ENCODE measurements at regions not wholly inside any gene's neighbourhood (a gene's known extent, or its start where the extent isn't known, plus 50 kb on each side); places are given as distances from the start of the nearest gene placed in this dataset.

- no peaks in the 10 kb centered on the region for H3K4me1 ChIP-seq (ENCODE audit: control insufficient read depth, low read length)
- no peaks in the 10 kb centered on the region for H3F3A ChIP-seq (ENCODE audit: control insufficient read depth, insufficient read depth)
- no peaks in the 10 kb centered on the region for H3K36me3 ChIP-seq (ENCODE audit: control insufficient read depth, low read length)
- no peaks in the 10 kb centered on the region for H3K9me3 ChIP-seq (ENCODE audit: control insufficient read depth, insufficient read depth, low read length)
- H3K4me3 ChIP-seq (ENCODE audit: low read length) = no peak overlapping the region
- H3K27ac ChIP-seq (ENCODE audit: low read depth, low read length) = no peak overlapping the region
- no peak overlapping the region for H3K4me2 ChIP-seq (ENCODE audit: low read length)
- no peaks in the 10 kb centered on the region for H3K9me2 ChIP-seq (replicated peaks; ENCODE audit: control insufficient read depth, low read length)
- H3K27me3 ChIP-seq (ENCODE audit: control insufficient read depth, low read length) = no peaks in the 10 kb centered on the region
- TF ChIP-seq EZH2phosphoT487 (IDR thresholded peaks at IDR 0.05; ENCODE audit: borderline replicate concordance, low read length) (no peak), CTCF (IDR thresholded peaks at IDR 0.05; ENCODE audit: low read depth, low read length, poor library complexity, severe bottlenecking) (no peak)
- H3K79me2 ChIP-seq (ENCODE audit: control insufficient read depth, low read length) = no peaks in the 10 kb centered on the region
- no peaks in the 10 kb centered on the region for H4K20me1 ChIP-seq (ENCODE audit: control insufficient read depth, insufficient read depth, low read depth, low read length)
These were observed 190.6 kb upstream of the GRIK2 start for GRCh38 chr6:101202867-101203374.

- Histone ChIP-seq H4K20me1 (ENCODE audit: control insufficient read depth, insufficient read depth, low read depth, low read length) (no peaks in the 10 kb centered on the region), H3K9me2 (replicated peaks; ENCODE audit: control insufficient read depth, low read length) (no peaks in the 10 kb centered on the region), H3K4me3 (ENCODE audit: low read length) (no peak overlapping the region), H3K79me2 (ENCODE audit: control insufficient read depth, low read length) (no peaks in the 10 kb centered on the region), H3K36me3 (ENCODE audit: control insufficient read depth, low read length) (no peaks in the 10 kb centered on the region), H3K4me2 (ENCODE audit: low read length) (no peak overlapping the region), H3K4me1 (ENCODE audit: control insufficient read depth, low read length) (no peaks in the 10 kb centered on the region), H3K27me3 (ENCODE audit: control insufficient read depth, low read length) (no peaks in the 10 kb centered on the region), H3K27ac (ENCODE audit: low read depth, low read length) (no peak overlapping the region), H3F3A (ENCODE audit: control insufficient read depth, insufficient read depth) (no peaks in the 10 kb centered on the region), H3K9me3 (ENCODE audit: control insufficient read depth, insufficient read depth, low read length) (no peaks in the 10 kb centered on the region)
- TF ChIP-seq CTCF (IDR thresholded peaks at IDR 0.05; ENCODE audit: low read depth, low read length, poor library complexity, severe bottlenecking) (no peak), EZH2phosphoT487 (IDR thresholded peaks at IDR 0.05; ENCODE audit: borderline replicate concordance, low read length) (no peak)
These were observed 189.8 kb upstream of the GRIK2 start for GRCh38 chr6:101203664-101204063.

- Histone ChIP-seq H3K36me3 (ENCODE audit: control insufficient read depth, low read length) (no peaks in the 10 kb centered on the region), H3K9me2 (replicated peaks; ENCODE audit: control insufficient read depth, low read length) (no peaks in the 10 kb centered on the region), H3K9me3 (ENCODE audit: control insufficient read depth, insufficient read depth, low read length) (no peaks in the 10 kb centered on the region), H3K27ac (ENCODE audit: low read depth, low read length) (no peak overlapping the region), H3K4me2 (ENCODE audit: low read length) (no peak overlapping the region), H3K27me3 (ENCODE audit: control insufficient read depth, low read length) (no peaks in the 10 kb centered on the region), H3K79me2 (ENCODE audit: control insufficient read depth, low read length) (no peaks in the 10 kb centered on the region), H3F3A (ENCODE audit: control insufficient read depth, insufficient read depth) (no peaks in the 10 kb centered on the region), H3K4me3 (ENCODE audit: low read length) (no peak overlapping the region), H3K4me1 (ENCODE audit: control insufficient read depth, low read length) (no peaks in the 10 kb centered on the region), H4K20me1 (ENCODE audit: control insufficient read depth, insufficient read depth, low read depth, low read length) (no peaks in the 10 kb centered on the region)
- no peak for TF ChIP-seq EZH2phosphoT487 (IDR thresholded peaks at IDR 0.05; ENCODE audit: borderline replicate concordance, low read length)
- TF ChIP-seq CTCF (IDR thresholded peaks at IDR 0.05; ENCODE audit: low read depth, low read length, poor library complexity, severe bottlenecking) = no peak
These were observed 185.4 kb upstream of the GRIK2 start for GRCh38 chr6:101208152-101208551.
